ENCODE measurements at regions not wholly inside any gene's neighbourhood (a gene's known extent, or its start where the extent isn't known, plus 50 kb on each side); places are given as distances from the start of the nearest gene placed in this dataset.
"Not testable (repeated sequence)": the region's sequence is repeated elsewhere in the genome, so short reads cannot be mapped to it uniquely, and the experiment has no call there.

GRCh38 chr16:80243303-80243702 lies 297.5 kb upstream of the DYNLRB2 start:
- DNase-seq = not testable (repeated sequence)

GRCh38 chr16:80242279-80242678 lies 298.5 kb upstream of the DYNLRB2 start:
- DNase-seq = not testable (repeated sequence)

GRCh38 chr16:80233097-80233835 lies 307.5 kb upstream of the DYNLRB2 start:
- no peak for DNase-seq

GRCh38 chr16:80231888-80232287 lies 308.9 kb upstream of the DYNLRB2 start:
- DNase-seq = no peak

- DNase-seq = no peak
These were observed 309.7 kb upstream of the DYNLRB2 start for GRCh38 chr16:80231121-80231520.

- no peak for DNase-seq
These were observed 310.3 kb upstream of the DYNLRB2 start for GRCh38 chr16:80230328-80231120.

- no peak for DNase-seq
These were observed 314.3 kb upstream of the DYNLRB2 start for GRCh38 chr16:80226499-80226898.

GRCh38 chr16:80210787-80211186 lies 330.0 kb upstream of the DYNLRB2 start:
- DNase-seq = no peak

- DNase-seq = no peak
These were observed 332.1 kb upstream of the DYNLRB2 start for GRCh38 chr16:80208743-80209142.

GRCh38 chr16:80208015-80208414 lies 332.8 kb upstream of the DYNLRB2 start:
- no peak for DNase-seq

GRCh38 chr16:80203821-80204220 lies 337.0 kb upstream of the DYNLRB2 start:
- DNase-seq = no peak

GRCh38 chr16:80202831-80203413 lies 337.9 kb upstream of the DYNLRB2 start:
- no peak for DNase-seq

GRCh38 chr16:80200079-80200478 lies 340.7 kb upstream of the DYNLRB2 start:
- no peak for DNase-seq

GRCh38 chr16:80199614-80200013 lies 341.2 kb upstream of the DYNLRB2 start:
- no peak for DNase-seq

GRCh38 chr16:80198311-80199299 lies 342.2 kb upstream of the DYNLRB2 start:
- no peak for DNase-seq

GRCh38 chr16:80197741-80198201 lies 343.0 kb upstream of the DYNLRB2 start:
- no peak for DNase-seq

GRCh38 chr16:80191928-80192327 lies 348.9 kb upstream of the DYNLRB2 start:
- DNase-seq = no peak

GRCh38 chr16:80189476-80190175 lies 351.2 kb upstream of the DYNLRB2 start:
- DNase-seq = no peak

GRCh38 chr16:80176114-80176513 lies 364.7 kb upstream of the DYNLRB2 start:
- no peak for DNase-seq

- no peak for DNase-seq
These were observed 365.8 kb upstream of the DYNLRB2 start for GRCh38 chr16:80175011-80175410.

GRCh38 chr16:80174416-80174815 lies 366.4 kb upstream of the DYNLRB2 start:
- no peak for DNase-seq

- no peak for DNase-seq
These were observed 369.0 kb upstream of the DYNLRB2 start for GRCh38 chr16:80171746-80172145.
